ENCODE measurements at regions not wholly inside any gene's neighbourhood (a gene's known extent, or its start where the extent isn't known, plus 50 kb on each side); places are given as distances from the start of the nearest gene placed in this dataset.

DNA sequence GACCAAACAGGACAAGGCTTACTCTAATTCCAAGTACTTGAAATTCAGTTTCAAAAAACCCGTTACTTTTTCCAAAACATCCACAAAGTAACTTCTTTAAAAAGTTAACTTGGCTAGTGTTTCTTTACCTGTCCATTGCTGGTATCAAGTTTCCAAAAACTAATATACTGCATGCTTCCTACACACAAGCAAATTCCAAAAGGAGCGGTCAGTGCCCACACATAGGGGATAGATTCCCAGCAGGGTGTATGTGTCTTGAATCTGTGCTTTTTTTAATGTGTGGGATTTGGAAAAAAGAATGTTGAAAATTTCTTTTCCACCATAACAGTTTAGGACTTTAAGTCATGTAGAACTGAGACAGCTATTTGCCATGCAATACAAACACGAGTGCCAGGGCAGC is 367.8 kb upstream of the SOX9 start:
- H3K27ac Mint-ChIP-seq = no peak overlapping the region
- H3K4me2 ChIP-seq = no peak overlapping the region
- H3K4me3 Mint-ChIP-seq = no peak overlapping the region
- H3K27ac ChIP-seq (ENCODE audit: low read depth) = no peak overlapping the region
- H3K4me1 Mint-ChIP-seq = no peaks in the 10 kb centered on the region
- H3K36me3 Mint-ChIP-seq (ENCODE audit: low read depth) = no peaks in the 10 kb centered on the region
- no peaks in the 10 kb centered on the region for H3K36me3 ChIP-seq (ENCODE audit: insufficient read depth)
- H3F3A ChIP-seq (replicated peaks; ENCODE audit: low read depth) = no peaks in the 10 kb centered on the region
- H4K20me1 ChIP-seq (replicated peaks; ENCODE audit: insufficient read depth) = no peaks in the 10 kb centered on the region
- H3K4me3 ChIP-seq = no peak overlapping the region
- H3K9me2 ChIP-seq (ENCODE audit: insufficient read depth) = 0 out of 2 replicates have a peak, but pooled peaks cover 3% of the 10 kb centered on the region
- H3K4me1 ChIP-seq (ENCODE audit: insufficient read depth) = no peaks in the 10 kb centered on the region
- no peaks in the 10 kb centered on the region for H3K79me2 ChIP-seq (replicated peaks; ENCODE audit: insufficient read depth)
- no peak for TF ChIP-seq CREB1 (CRISPR knock-in tag; IDR thresholded peaks at IDR 0.05; ENCODE audit: low read depth)
- TF ChIP-seq ZNF331 (CRISPR knock-in tag; IDR thresholded peaks at IDR 0.05; ENCODE audit: low read depth) = no peak
- no peak for TF ChIP-seq NANOG (IDR thresholded peaks at IDR 0.05; ENCODE audit: borderline replicate concordance)
- no peak for TF ChIP-seq POLR2AphosphoS5 (IDR thresholded peaks at IDR 0.05; ENCODE audit: low read depth)
- no peak for TF ChIP-seq EZH2phosphoT487 (IDR thresholded peaks at IDR 0.05; ENCODE audit: unreplicated experiment)
- TF ChIP-seq, protein P1, sequence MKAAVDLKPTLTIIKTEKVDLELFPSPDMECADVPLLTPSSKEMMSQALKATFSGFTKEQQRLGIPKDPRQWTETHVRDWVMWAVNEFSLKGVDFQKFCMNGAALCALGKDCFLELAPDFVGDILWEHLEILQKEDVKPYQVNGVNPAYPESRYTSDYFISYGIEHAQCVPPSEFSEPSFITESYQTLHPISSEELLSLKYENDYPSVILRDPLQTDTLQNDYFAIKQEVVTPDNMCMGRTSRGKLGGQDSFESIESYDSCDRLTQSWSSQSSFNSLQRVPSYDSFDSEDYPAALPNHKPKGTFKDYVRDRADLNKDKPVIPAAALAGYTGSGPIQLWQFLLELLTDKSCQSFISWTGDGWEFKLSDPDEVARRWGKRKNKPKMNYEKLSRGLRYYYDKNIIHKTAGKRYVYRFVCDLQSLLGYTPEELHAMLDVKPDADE (IDR thresholded peaks at IDR 0.05) = no peak
- TF ChIP-seq JUNB (IDR thresholded peaks at IDR 0.05; ENCODE audit: unreplicated experiment) = no peak
- TF ChIP-seq EZH2 (IDR thresholded peaks at IDR 0.05; ENCODE audit: low read depth, unreplicated experiment) = no peak
- peaks cover 2% of the 10 kb centered on the region for H3K27me3 Mint-ChIP-seq (ENCODE audit: insufficient read depth, low read depth, poor library complexity)
- H2AFZ ChIP-seq = no peak overlapping the region
- no peaks in the 10 kb centered on the region for H3K27me3 ChIP-seq (ENCODE audit: insufficient read depth)
- no peak for DNase-seq (ENCODE audit: low spot score)
- H3K9me3 Mint-ChIP-seq = no peaks in the 10 kb centered on the region; the same call in 1 of the 3 replicates
- no peak for ATAC-seq

DNA sequence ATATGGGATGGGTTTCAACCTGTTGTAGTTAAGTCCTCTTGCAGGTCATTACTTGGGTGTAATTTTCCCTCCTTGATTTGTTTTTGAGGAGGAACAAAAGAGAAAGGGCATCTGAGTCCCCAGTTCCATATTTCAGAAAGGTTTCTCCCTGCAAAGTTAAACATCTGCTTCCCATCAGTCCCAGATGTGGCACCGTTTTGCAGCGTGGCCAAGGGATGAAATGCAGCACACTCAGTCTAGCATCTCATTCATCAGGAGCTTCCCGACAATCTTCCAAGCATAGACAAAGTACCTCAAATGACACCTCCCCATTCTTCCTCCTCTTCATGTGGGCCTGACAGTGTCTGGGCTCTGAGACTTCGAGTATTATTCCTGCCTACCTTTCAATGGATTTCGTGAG is 363.7 kb upstream of the SOX9 start:
- no peaks in the 10 kb centered on the region for H3K4me1 ChIP-seq (ENCODE audit: insufficient read depth)
- H3K9me2 ChIP-seq (ENCODE audit: insufficient read depth) = 0 out of 2 replicates have a peak, but pooled peaks cover 3% of the 10 kb centered on the region
- Mint-ChIP-seq H3K27ac (no peak overlapping the region), H3K36me3 (ENCODE audit: low read depth) (no peaks in the 10 kb centered on the region), H3K4me1 (no peaks in the 10 kb centered on the region), H3K27me3 (ENCODE audit: insufficient read depth, low read depth, poor library complexity) (peaks cover 2% of the 10 kb centered on the region), H3K9me3 (no peaks in the 10 kb centered on the region; the same call in 1 of the 3 replicates), H3K4me3 (no peak overlapping the region)
- H4K20me1 ChIP-seq (replicated peaks; ENCODE audit: insufficient read depth) = no peaks in the 10 kb centered on the region
- no peaks in the 10 kb centered on the region for H3K79me2 ChIP-seq (replicated peaks; ENCODE audit: insufficient read depth)
- DNase-seq (ENCODE audit: low spot score) (no peak), ATAC-seq (no peak)
- H2AFZ ChIP-seq = no peak overlapping the region
- H3F3A ChIP-seq (replicated peaks; ENCODE audit: low read depth) = no peaks in the 10 kb centered on the region
- H3K27ac ChIP-seq (ENCODE audit: low read depth) = no peak overlapping the region
- H3K4me2 ChIP-seq = no peak overlapping the region
- H3K36me3 ChIP-seq (ENCODE audit: insufficient read depth) = no peaks in the 10 kb centered on the region
- H3K27me3 ChIP-seq (ENCODE audit: insufficient read depth) = no peaks in the 10 kb centered on the region
- H3K4me3 ChIP-seq = no peak overlapping the region
- TF ChIP-seq CREB1 (CRISPR knock-in tag; IDR thresholded peaks at IDR 0.05; ENCODE audit: low read depth) (no peak), ZNF114 (CRISPR knock-in tag; IDR thresholded peaks at IDR 0.05) (no peak), EZH2 (IDR thresholded peaks at IDR 0.05; ENCODE audit: low read depth, unreplicated experiment) (no peak), STAT1 (IDR thresholded peaks at IDR 0.05; ENCODE audit: unreplicated experiment) (no peak), JUNB (IDR thresholded peaks at IDR 0.05; ENCODE audit: unreplicated experiment) (no peak), ZNF331 (CRISPR knock-in tag; IDR thresholded peaks at IDR 0.05; ENCODE audit: low read depth) (no peak), NANOG (IDR thresholded peaks at IDR 0.05; ENCODE audit: borderline replicate concordance) (no peak), EZH2phosphoT487 (IDR thresholded peaks at IDR 0.05; ENCODE audit: unreplicated experiment) (no peak)
- TF ChIP-seq, protein P2, sequence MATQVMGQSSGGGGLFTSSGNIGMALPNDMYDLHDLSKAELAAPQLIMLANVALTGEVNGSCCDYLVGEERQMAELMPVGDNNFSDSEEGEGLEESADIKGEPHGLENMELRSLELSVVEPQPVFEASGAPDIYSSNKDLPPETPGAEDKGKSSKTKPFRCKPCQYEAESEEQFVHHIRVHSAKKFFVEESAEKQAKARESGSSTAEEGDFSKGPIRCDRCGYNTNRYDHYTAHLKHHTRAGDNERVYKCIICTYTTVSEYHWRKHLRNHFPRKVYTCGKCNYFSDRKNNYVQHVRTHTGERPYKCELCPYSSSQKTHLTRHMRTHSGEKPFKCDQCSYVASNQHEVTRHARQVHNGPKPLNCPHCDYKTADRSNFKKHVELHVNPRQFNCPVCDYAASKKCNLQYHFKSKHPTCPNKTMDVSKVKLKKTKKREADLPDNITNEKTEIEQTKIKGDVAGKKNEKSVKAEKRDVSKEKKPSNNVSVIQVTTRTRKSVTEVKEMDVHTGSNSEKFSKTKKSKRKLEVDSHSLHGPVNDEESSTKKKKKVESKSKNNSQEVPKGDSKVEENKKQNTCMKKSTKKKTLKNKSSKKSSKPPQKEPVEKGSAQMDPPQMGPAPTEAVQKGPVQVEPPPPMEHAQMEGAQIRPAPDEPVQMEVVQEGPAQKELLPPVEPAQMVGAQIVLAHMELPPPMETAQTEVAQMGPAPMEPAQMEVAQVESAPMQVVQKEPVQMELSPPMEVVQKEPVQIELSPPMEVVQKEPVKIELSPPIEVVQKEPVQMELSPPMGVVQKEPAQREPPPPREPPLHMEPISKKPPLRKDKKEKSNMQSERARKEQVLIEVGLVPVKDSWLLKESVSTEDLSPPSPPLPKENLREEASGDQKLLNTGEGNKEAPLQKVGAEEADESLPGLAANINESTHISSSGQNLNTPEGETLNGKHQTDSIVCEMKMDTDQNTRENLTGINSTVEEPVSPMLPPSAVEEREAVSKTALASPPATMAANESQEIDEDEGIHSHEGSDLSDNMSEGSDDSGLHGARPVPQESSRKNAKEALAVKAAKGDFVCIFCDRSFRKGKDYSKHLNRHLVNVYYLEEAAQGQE (IDR thresholded peaks at IDR 0.05; ENCODE audit: unreplicated experiment) = no peak
- TF ChIP-seq, protein P3, sequence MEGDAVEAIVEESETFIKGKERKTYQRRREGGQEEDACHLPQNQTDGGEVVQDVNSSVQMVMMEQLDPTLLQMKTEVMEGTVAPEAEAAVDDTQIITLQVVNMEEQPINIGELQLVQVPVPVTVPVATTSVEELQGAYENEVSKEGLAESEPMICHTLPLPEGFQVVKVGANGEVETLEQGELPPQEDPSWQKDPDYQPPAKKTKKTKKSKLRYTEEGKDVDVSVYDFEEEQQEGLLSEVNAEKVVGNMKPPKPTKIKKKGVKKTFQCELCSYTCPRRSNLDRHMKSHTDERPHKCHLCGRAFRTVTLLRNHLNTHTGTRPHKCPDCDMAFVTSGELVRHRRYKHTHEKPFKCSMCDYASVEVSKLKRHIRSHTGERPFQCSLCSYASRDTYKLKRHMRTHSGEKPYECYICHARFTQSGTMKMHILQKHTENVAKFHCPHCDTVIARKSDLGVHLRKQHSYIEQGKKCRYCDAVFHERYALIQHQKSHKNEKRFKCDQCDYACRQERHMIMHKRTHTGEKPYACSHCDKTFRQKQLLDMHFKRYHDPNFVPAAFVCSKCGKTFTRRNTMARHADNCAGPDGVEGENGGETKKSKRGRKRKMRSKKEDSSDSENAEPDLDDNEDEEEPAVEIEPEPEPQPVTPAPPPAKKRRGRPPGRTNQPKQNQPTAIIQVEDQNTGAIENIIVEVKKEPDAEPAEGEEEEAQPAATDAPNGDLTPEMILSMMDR (conservative IDR thresholded peaks at IDR 0.05; ENCODE audit: low read depth in 2 of 2) = no peak
- TF ChIP-seq, protein P1 (IDR thresholded peaks at IDR 0.05) = no peak

Measured in GM23338 (cell line).